ENCODE measurements at regions not wholly inside any gene's neighbourhood (a gene's known extent, or its start where the extent isn't known, plus 50 kb on each side); places are given as distances from the start of the nearest gene placed in this dataset.

DNA sequence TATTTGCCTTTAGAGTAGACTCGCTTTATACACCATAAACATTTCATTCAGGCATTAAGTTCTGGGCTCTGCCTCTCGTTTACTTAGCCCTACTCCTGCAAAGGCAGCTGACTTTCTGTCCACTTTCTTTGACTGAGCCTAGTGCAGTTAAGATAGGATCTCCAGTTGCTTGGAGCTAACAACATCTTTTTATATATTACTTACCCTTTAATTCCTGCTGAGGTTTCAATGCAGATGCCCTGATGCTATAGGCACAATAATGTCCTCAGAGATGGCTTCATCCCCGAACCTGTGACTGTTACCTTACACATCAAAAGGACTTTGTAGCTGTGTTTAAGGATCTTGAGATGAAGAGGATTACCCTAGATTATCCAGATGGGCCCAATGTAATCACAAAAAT, 505.8 kb upstream of the TNP1 start:
- Histone ChIP-seq H3K4me3 (ENCODE audit: low read depth, low read length) (no peak overlapping the region), H3K27me3 (replicated peaks) (no peaks in the 10 kb centered on the region), H3K36me3 (replicated peaks) (no peaks in the 10 kb centered on the region), H3K27ac (no peak overlapping the region)
- no peak for DNase-seq
- TF ChIP-seq, protein P1, sequence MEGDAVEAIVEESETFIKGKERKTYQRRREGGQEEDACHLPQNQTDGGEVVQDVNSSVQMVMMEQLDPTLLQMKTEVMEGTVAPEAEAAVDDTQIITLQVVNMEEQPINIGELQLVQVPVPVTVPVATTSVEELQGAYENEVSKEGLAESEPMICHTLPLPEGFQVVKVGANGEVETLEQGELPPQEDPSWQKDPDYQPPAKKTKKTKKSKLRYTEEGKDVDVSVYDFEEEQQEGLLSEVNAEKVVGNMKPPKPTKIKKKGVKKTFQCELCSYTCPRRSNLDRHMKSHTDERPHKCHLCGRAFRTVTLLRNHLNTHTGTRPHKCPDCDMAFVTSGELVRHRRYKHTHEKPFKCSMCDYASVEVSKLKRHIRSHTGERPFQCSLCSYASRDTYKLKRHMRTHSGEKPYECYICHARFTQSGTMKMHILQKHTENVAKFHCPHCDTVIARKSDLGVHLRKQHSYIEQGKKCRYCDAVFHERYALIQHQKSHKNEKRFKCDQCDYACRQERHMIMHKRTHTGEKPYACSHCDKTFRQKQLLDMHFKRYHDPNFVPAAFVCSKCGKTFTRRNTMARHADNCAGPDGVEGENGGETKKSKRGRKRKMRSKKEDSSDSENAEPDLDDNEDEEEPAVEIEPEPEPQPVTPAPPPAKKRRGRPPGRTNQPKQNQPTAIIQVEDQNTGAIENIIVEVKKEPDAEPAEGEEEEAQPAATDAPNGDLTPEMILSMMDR (IDR thresholded peaks at IDR 0.05; ENCODE audit: low read depth, low read length, missing control alignments), result no peak
- in situ Hi-C loops (cut with HindIII; ENCODE audit: low pct_ligation_motif_present, low sequenced_read_pairs), result no loop called here

DNA sequence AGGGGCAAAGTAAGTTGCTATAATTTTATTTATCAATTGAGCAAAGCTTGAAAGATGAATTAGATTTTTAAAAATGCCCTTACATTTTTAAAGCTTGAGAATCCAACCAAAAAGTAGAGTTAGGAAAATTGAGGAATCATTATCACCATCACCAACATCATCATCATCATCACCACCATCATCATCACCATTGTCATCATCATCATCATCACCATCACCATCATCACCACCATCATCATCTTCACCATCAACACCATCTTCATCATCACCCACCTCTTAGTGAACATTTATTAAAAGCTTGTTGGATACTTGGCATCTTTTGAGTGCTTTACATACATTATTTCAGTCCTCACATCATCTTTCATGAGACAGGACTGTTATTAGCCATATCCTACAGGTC, 504.4 kb upstream of the TNP1 start:
- in situ Hi-C loops (cut with HindIII; ENCODE audit: low pct_ligation_motif_present, low sequenced_read_pairs), result no loop called here
- no peak overlapping the region for H3K4me3 ChIP-seq (ENCODE audit: low read depth, low read length)
- no peaks in the 10 kb centered on the region for H3K36me3 ChIP-seq (replicated peaks)
- DNase-seq, result no peak
- no peak overlapping the region for H3K27ac ChIP-seq
- TF ChIP-seq, protein P1 (IDR thresholded peaks at IDR 0.05; ENCODE audit: low read depth, low read length, missing control alignments), result no peak
- H3K27me3 ChIP-seq (replicated peaks), result no peaks in the 10 kb centered on the region

DNA sequence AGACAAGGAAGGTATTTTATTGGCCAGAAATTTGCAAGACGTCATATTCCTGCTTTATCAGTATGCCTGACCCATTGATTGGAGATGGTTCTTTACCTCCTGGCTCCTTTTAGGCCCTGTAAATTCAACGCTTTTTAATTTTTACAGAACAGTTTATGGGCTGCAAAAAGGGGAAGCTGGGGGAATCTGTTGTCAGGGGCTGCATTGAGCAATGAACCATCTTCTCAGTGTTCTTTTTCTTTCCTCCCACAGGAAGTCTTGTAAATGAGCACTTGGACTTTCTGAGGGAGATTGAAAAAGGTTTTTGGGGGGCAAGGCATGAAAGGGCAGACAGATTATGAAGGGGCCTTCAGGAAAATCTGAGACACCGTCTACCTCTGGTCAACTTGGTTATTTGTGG, 503.6 kb upstream of the TNP1 start:
- no peak overlapping the region for H3K27ac ChIP-seq
- H3K27me3 ChIP-seq (replicated peaks), result no peaks in the 10 kb centered on the region
- TF ChIP-seq, protein P1 (IDR thresholded peaks at IDR 0.05; ENCODE audit: low read depth, low read length, missing control alignments), result no peak
- DNase-seq, result no peak
- H3K4me3 ChIP-seq (ENCODE audit: low read depth, low read length), result no peak overlapping the region
- no peaks in the 10 kb centered on the region for H3K36me3 ChIP-seq (replicated peaks)
- in situ Hi-C loops (cut with HindIII; ENCODE audit: low pct_ligation_motif_present, low sequenced_read_pairs), result no loop called here

DNA sequence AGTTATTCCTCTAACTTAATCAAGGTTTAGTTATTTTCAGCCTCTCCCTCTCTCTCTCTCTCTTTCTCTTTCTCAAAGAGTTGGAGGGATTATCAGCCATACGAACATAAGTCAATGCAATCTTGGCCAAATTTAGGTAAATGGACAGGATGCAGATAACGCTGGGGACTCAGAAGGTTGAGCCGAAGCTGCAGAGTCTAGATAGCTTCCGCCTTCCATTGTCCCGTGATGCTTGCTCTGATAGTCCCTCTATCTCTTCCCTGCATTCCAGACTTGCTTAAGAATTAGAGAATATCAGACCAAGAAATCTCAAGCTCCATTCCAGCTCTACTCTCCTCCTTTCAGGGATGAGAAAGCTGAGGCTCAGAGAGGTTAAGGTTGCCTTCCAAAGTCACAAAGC, 502.8 kb upstream of the TNP1 start:
- no peaks in the 10 kb centered on the region for H3K27me3 ChIP-seq (replicated peaks)
- no peak overlapping the region for H3K4me3 ChIP-seq (ENCODE audit: low read depth, low read length)
- TF ChIP-seq, protein P1 (IDR thresholded peaks at IDR 0.05; ENCODE audit: low read depth, low read length, missing control alignments), result no peak
- H3K36me3 ChIP-seq (replicated peaks), result no peaks in the 10 kb centered on the region
- DNase-seq, result no peak
- no peak overlapping the region for H3K27ac ChIP-seq
- in situ Hi-C loops (cut with HindIII; ENCODE audit: low pct_ligation_motif_present, low sequenced_read_pairs), result no loop called here

DNA sequence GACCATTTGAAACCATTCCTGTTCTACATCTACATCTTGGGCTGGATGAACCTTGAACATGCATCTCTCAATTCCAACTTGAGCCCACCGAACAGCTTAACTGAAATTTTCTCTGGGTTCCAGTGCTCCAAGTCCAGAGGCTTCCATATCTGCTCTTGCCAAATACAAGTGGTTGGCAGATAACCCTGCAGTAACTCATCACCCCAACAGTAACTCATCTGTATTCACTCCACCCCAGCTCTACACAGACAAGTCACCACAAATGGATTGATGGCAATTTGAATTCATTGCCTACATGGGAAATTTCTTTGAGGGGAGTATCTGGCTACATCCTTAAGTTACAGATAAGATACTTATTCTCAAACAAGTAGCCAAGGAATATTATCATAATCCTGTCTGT, 502.4 kb upstream of the TNP1 start:
- no peak overlapping the region for H3K27ac ChIP-seq
- in situ Hi-C loops (cut with HindIII; ENCODE audit: low pct_ligation_motif_present, low sequenced_read_pairs), result no loop called here
- TF ChIP-seq, protein P1 (IDR thresholded peaks at IDR 0.05; ENCODE audit: low read depth, low read length, missing control alignments), result no peak

DNA sequence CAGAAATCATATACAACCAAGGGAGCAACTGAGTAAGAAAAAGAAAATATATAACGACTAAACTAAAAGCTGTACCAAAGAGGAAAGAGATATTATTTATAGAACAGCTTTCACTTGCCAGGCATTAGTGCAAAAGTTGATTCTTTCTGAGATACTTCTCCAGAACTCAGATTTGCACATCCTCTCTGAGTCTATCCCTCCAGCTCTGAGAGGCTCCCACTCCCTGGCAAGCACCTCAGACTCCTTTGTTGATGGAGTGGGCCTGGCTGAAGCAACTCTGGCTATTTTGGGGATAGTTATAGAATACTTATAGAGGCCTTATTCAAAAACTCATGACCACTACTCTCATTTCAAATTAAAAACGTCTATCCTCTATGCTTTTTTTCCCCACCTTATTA, 501.6 kb upstream of the TNP1 start:
- Histone ChIP-seq H3K4me3 (ENCODE audit: low read depth, low read length) (no peak overlapping the region), H3K27me3 (replicated peaks) (no peaks in the 10 kb centered on the region), H3K36me3 (replicated peaks) (no peaks in the 10 kb centered on the region), H3K27ac (no peak overlapping the region)
- in situ Hi-C loops (cut with HindIII; ENCODE audit: low pct_ligation_motif_present, low sequenced_read_pairs), result no loop called here
- TF ChIP-seq, protein P1 (IDR thresholded peaks at IDR 0.05; ENCODE audit: low read depth, low read length, missing control alignments), result no peak
- DNase-seq, result no peak

More for the DNA sequence above, 502.4 kb upstream of the TNP1 start:
- Histone ChIP-seq H3K27me3 (replicated peaks) (no peaks in the 10 kb centered on the region), H3K36me3 (replicated peaks) (no peaks in the 10 kb centered on the region), H3K4me3 (ENCODE audit: low read depth, low read length) (no peak overlapping the region)
- DNase-seq, result no peak

All from brain microvascular endothelial cell (primary cell).